ENCODE measurements at regions not wholly inside any gene's neighbourhood (a gene's known extent, or its start where the extent isn't known, plus 50 kb on each side); places are given as distances from the start of the nearest gene placed in this dataset.
A peak's percentile ranks its signal among the peaks of the same experiment; 100 is the strongest.

- peak; percentile 86 for TF ChIP-seq CTCF (conservative IDR thresholded peaks at IDR 0.05; ENCODE audit: low read depth)
- no peak overlapping the region for H3K27ac ChIP-seq
- ChIA-PET CTCF (interaction anchor here (0.5 to 1.0 kb wide), 8 partner anchors 8 to 1537 kb away, joined by 3 to 6 read pairs (median 4); no protein-coding TSS in a partner anchor), POLR2A (ENCODE audit: low non-redundant PET) (no interaction called here)
- peak; percentile 59 for DNase-seq (ENCODE audit: low spot score)
These were observed 389.0 kb upstream of the ZFP42 start for GRCh38 chr4:187606581-187606980.

- H3K27ac ChIP-seq, result no peak overlapping the region
- CTCF ChIA-PET, result interaction anchor here (0.6 to 1.2 kb wide), 3 partner anchors 9 to 832 kb away, joined by 3 to 4 read pairs (median 3); no protein-coding TSS in a partner anchor
- TF ChIP-seq CTCF (conservative IDR thresholded peaks at IDR 0.05; ENCODE audit: low read depth), result no peak
- POLR2A ChIA-PET (ENCODE audit: low non-redundant PET), result interaction anchor here (0.7 kb wide), 1 partner anchor 71 kb away, joined by 3 read pairs; no protein-coding TSS in a partner anchor
- DNase-seq (ENCODE audit: low spot score), result peak; percentile 3
These were observed 387.6 kb upstream of the ZFP42 start for GRCh38 chr4:187608001-187608421.

- CTCF ChIA-PET, result interaction anchor here (0.6 to 1.0 kb wide), 4 partner anchors 19 to 587 kb away, joined by 3 to 8 read pairs (median 4); no protein-coding TSS in a partner anchor
- POLR2A ChIA-PET (ENCODE audit: low non-redundant PET), result interaction anchor here (0.6 kb wide), 1 partner anchor 468 kb away, joined by 3 read pairs; no protein-coding TSS in a partner anchor
- DNase-seq (ENCODE audit: low spot score), result no peak
- no peak for TF ChIP-seq CTCF (conservative IDR thresholded peaks at IDR 0.05; ENCODE audit: low read depth)
- H3K27ac ChIP-seq, result no peak overlapping the region
These were observed 383.3 kb upstream of the ZFP42 start for GRCh38 chr4:187612301-187612700.

- TF ChIP-seq CTCF (conservative IDR thresholded peaks at IDR 0.05; ENCODE audit: low read depth), result no peak
- ChIA-PET CTCF (no interaction called here), POLR2A (ENCODE audit: low non-redundant PET) (interaction anchor here (0.6 kb wide), 1 partner anchor 467 kb away, joined by 3 read pairs; no protein-coding TSS in a partner anchor)
- no peak for DNase-seq (ENCODE audit: low spot score)
- no peak overlapping the region for H3K27ac ChIP-seq
These were observed 382.3 kb upstream of the ZFP42 start for GRCh38 chr4:187613089-187613839.

- no peak for DNase-seq (ENCODE audit: low spot score)
- POLR2A ChIA-PET (ENCODE audit: low non-redundant PET), result no interaction called here
- no peak overlapping the region for H3K27ac ChIP-seq
- TF ChIP-seq CTCF (conservative IDR thresholded peaks at IDR 0.05; ENCODE audit: low read depth), result no peak
- CTCF ChIA-PET, result interaction anchor here (1.1 kb wide), 1 partner anchor 9 kb away, joined by 3 read pairs; no protein-coding TSS in a partner anchor
These were observed 379.6 kb upstream of the ZFP42 start for GRCh38 chr4:187615972-187616371.

- POLR2A ChIA-PET (ENCODE audit: low non-redundant PET), result no interaction called here
- no peak for DNase-seq (ENCODE audit: low spot score)
- no peak overlapping the region for H3K27ac ChIP-seq
- CTCF ChIA-PET, result interaction anchor here (1.1 kb wide), 1 partner anchor 9 kb away, joined by 3 read pairs; no protein-coding TSS in a partner anchor
- no peak for TF ChIP-seq CTCF (conservative IDR thresholded peaks at IDR 0.05; ENCODE audit: low read depth)
These were observed 378.5 kb upstream of the ZFP42 start for GRCh38 chr4:187617113-187617512.

Data from RWPE1 (cell line).